Stimulated activated CD4-positive, alpha-beta T cell treated with anti-CD3 and anti-CD28 coated beads, TNF-alpha, amount 100 ng/mL, for 1 hour (primary cell): ENCODE measurements at regions not wholly inside any gene's neighbourhood (a gene's known extent, or its start where the extent isn't known, plus 50 kb on each side); places are given as distances from the start of the nearest gene placed in this dataset.
"Not testable (repeated sequence)": the region's sequence is repeated elsewhere in the genome, so short reads cannot be mapped to it uniquely, and the experiment has no call there.

ENCODE experiments used
- DNase-seq, 3 donors: peaks; one replicate each; pipeline ENCODE4 v3.0.0-alpha.2; 2020; ENCODE audit warnings: low read depth in 3 of 3, low spot score in 1 of 3

- not testable (repeated sequence) for DNase-seq
These were observed 264.5 kb upstream of the SGCG start for GRCh38 chr13:22916276-22916675.

GRCh38 chr13:22925881-22926747 lies 254.7 kb upstream of the SGCG start:
- no peak for DNase-seq

- no peak for DNase-seq
These were observed 253.9 kb upstream of the SGCG start for GRCh38 chr13:22926748-22927400.

GRCh38 chr13:22927845-22928244 lies 252.9 kb upstream of the SGCG start:
- not testable (repeated sequence) for DNase-seq

GRCh38 chr13:22929381-22930126 lies 251.2 kb upstream of the SGCG start:
- DNase-seq: no peak

- no peak for DNase-seq
These were observed 249.2 kb upstream of the SGCG start for GRCh38 chr13:22931576-22931975.

GRCh38 chr13:22932632-22933412 lies 248.0 kb upstream of the SGCG start:
- not testable (repeated sequence) for DNase-seq

- DNase-seq: no peak
These were observed 247.1 kb upstream of the SGCG start for GRCh38 chr13:22933571-22934181.

- no peak for DNase-seq
These were observed 245.8 kb upstream of the SGCG start for GRCh38 chr13:22934744-22935523.

- DNase-seq: no peak
These were observed 244.6 kb upstream of the SGCG start for GRCh38 chr13:22936228-22936627.

- no peak for DNase-seq
These were observed 243.5 kb upstream of the SGCG start for GRCh38 chr13:22937241-22937640.

GRCh38 chr13:22937953-22938352 lies 242.8 kb upstream of the SGCG start:
- DNase-seq: no peak

GRCh38 chr13:22938576-22938975 lies 242.2 kb upstream of the SGCG start:
- DNase-seq: no peak

- DNase-seq: no peak
These were observed 241.6 kb upstream of the SGCG start for GRCh38 chr13:22939157-22939556.

GRCh38 chr13:22940090-22940710 lies 240.6 kb upstream of the SGCG start:
- DNase-seq: no peak

GRCh38 chr13:22940736-22941135 lies 240.0 kb upstream of the SGCG start:
- DNase-seq: no peak

- DNase-seq: not testable (repeated sequence)
These were observed 239.3 kb upstream of the SGCG start for GRCh38 chr13:22941495-22941894.

- DNase-seq: not testable (repeated sequence)
These were observed 237.9 kb upstream of the SGCG start for GRCh38 chr13:22942831-22943230.

GRCh38 chr13:22944378-22944777 lies 236.4 kb upstream of the SGCG start:
- DNase-seq: no peak
